ENCODE measurements at regions not wholly inside any gene's neighbourhood (a gene's known extent, or its start where the extent isn't known, plus 50 kb on each side); places are given as distances from the start of the nearest gene placed in this dataset.

GRCh38 chr2:236984046-236984445 lies 101.6 kb upstream of the COPS8 start:
- Histone ChIP-seq H3F3A (ENCODE audit: insufficient read depth, low read length) (no peaks in the 10 kb centered on the region), H3K9ac (ENCODE audit: low read length) (no peak overlapping the region), H2AFZ (ENCODE audit: low read length) (no peak overlapping the region), H3K9me2 (replicated peaks; ENCODE audit: insufficient read depth, low read length) (no peaks in the 10 kb centered on the region), H3K27ac (ENCODE audit: low read length) (no peak overlapping the region), H3K4me2 (ENCODE audit: low read depth, low read length) (no peak overlapping the region), H3K79me2 (ENCODE audit: low read length) (no peaks in the 10 kb centered on the region), H3K27me3 (replicated peaks; ENCODE audit: insufficient read depth, low read length) (no peaks in the 10 kb centered on the region), H3K9me3 (replicated peaks; ENCODE audit: insufficient read depth, low read length) (no peaks in the 10 kb centered on the region), H3K4me3 (ENCODE audit: low read length) (no peak overlapping the region), H4K20me1 (ENCODE audit: insufficient read depth, low read length) (no peaks in the 10 kb centered on the region), H3K36me3 (replicated peaks; ENCODE audit: insufficient read depth, low read length) (no peaks in the 10 kb centered on the region), H3K4me1 (ENCODE audit: low read length) (no peaks in the 10 kb centered on the region)
- no peak for DNase-seq
- no peak for TF ChIP-seq EZH2 (optimal IDR thresholded peaks at IDR 0.05; ENCODE audit: low read depth, low read length)
- no peak for TF ChIP-seq EZH2phosphoT487 (IDR thresholded peaks at IDR 0.05; ENCODE audit: low read length)
- no peak for TF ChIP-seq CTCF (IDR thresholded peaks at IDR 0.05; ENCODE audit: low read length)

GRCh38 chr2:236985761-236986339 lies 99.8 kb upstream of the COPS8 start:
- Histone ChIP-seq H3F3A (ENCODE audit: insufficient read depth, low read length) (no peaks in the 10 kb centered on the region), H2AFZ (ENCODE audit: low read length) (no peak overlapping the region)
- DNase-seq, result no peak

GRCh38 chr2:236986524-236987330 lies 99.0 kb upstream of the COPS8 start:
- Histone ChIP-seq H3K9me3 (replicated peaks; ENCODE audit: insufficient read depth, low read length) (no peaks in the 10 kb centered on the region), H3K4me3 (ENCODE audit: low read length) (no peak overlapping the region), H2AFZ (ENCODE audit: low read length) (no peak overlapping the region), H3K27ac (ENCODE audit: low read length) (no peak overlapping the region), H3F3A (ENCODE audit: insufficient read depth, low read length) (no peaks in the 10 kb centered on the region), H3K4me1 (ENCODE audit: low read length) (no peaks in the 10 kb centered on the region), H3K27me3 (replicated peaks; ENCODE audit: insufficient read depth, low read length) (no peaks in the 10 kb centered on the region), H3K9ac (ENCODE audit: low read length) (no peak overlapping the region), H3K9me2 (replicated peaks; ENCODE audit: insufficient read depth, low read length) (no peaks in the 10 kb centered on the region), H3K79me2 (ENCODE audit: low read length) (no peaks in the 10 kb centered on the region), H3K36me3 (replicated peaks; ENCODE audit: insufficient read depth, low read length) (no peaks in the 10 kb centered on the region), H4K20me1 (ENCODE audit: insufficient read depth, low read length) (no peaks in the 10 kb centered on the region), H3K4me2 (ENCODE audit: low read depth, low read length) (no peak overlapping the region)
- TF ChIP-seq EZH2phosphoT487 (IDR thresholded peaks at IDR 0.05; ENCODE audit: low read length) (no peak), EZH2 (optimal IDR thresholded peaks at IDR 0.05; ENCODE audit: low read depth, low read length) (no peak), CTCF (IDR thresholded peaks at IDR 0.05; ENCODE audit: low read length) (no peak)
- DNase-seq, result no peak

More at GRCh38 chr2:236985761-236986339, 99.8 kb upstream of the COPS8 start:
- Histone ChIP-seq H3K27ac (ENCODE audit: low read length) (no peak overlapping the region), H3K36me3 (replicated peaks; ENCODE audit: insufficient read depth, low read length) (no peaks in the 10 kb centered on the region), H3K27me3 (replicated peaks; ENCODE audit: insufficient read depth, low read length) (no peaks in the 10 kb centered on the region), H3K9me3 (replicated peaks; ENCODE audit: insufficient read depth, low read length) (no peaks in the 10 kb centered on the region), H3K79me2 (ENCODE audit: low read length) (no peaks in the 10 kb centered on the region), H3K9me2 (replicated peaks; ENCODE audit: insufficient read depth, low read length) (no peaks in the 10 kb centered on the region), H4K20me1 (ENCODE audit: insufficient read depth, low read length) (no peaks in the 10 kb centered on the region), H3K4me2 (ENCODE audit: low read depth, low read length) (no peak overlapping the region), H3K4me3 (ENCODE audit: low read length) (no peak overlapping the region), H3K9ac (ENCODE audit: low read length) (no peak overlapping the region), H3K4me1 (ENCODE audit: low read length) (no peaks in the 10 kb centered on the region)
- no peak for TF ChIP-seq EZH2 (optimal IDR thresholded peaks at IDR 0.05; ENCODE audit: low read depth, low read length)
- TF ChIP-seq EZH2phosphoT487 (IDR thresholded peaks at IDR 0.05; ENCODE audit: low read length), result no peak
- no peak for TF ChIP-seq CTCF (IDR thresholded peaks at IDR 0.05; ENCODE audit: low read length)
